ENCODE measurements at regions not wholly inside any gene's neighbourhood (a gene's known extent, or its start where the extent isn't known, plus 50 kb on each side); places are given as distances from the start of the nearest gene placed in this dataset.

DNA sequence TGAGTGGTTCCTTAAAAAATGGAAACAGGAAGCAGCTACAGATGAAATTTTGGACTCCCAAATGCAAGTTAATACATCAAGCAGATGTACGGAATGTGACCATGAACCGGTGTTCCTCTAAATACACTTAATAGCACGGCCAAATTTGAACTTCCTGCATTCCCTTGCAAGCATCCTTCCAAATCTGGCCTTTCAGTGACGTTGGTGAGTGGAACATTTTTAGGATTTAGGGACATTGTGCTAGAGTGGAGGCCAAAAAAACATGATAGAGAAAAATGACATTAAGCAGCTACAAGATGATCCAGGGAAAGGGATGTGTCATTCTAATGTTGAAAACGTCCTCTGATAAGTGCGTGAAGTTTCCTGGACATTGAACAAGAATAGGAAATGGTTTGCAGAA is 62.1 kb downstream of the CTAGE1 start:
- DNase-seq: no peak

DNA sequence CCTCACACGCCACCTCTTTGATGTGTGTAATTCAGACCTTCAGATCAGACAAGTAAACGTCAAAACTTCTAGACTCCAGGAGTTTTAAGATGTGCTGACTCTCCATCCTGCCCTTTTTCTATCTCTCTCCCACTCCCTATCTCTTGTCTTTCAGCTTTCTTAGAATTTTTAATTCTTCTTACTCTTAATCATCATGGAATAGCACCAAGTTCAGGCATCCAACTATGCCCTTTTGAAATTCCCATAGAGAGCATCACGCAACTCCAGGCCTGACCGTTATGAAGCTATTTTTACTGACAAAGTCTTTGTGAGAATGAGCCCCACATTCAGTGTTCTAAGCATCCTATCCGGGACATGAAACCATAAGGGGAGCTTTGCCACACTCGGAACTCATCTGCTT is 62.6 kb downstream of the CTAGE1 start:
- no peak for DNase-seq

- no peak for DNase-seq
Measured at GRCh38 chr18:22349966-22350365, 67.7 kb downstream of the CTAGE1 start.

GRCh38 chr18:22349317-22349898 is 68.3 kb downstream of the CTAGE1 start:
- DNase-seq: no peak

DNA sequence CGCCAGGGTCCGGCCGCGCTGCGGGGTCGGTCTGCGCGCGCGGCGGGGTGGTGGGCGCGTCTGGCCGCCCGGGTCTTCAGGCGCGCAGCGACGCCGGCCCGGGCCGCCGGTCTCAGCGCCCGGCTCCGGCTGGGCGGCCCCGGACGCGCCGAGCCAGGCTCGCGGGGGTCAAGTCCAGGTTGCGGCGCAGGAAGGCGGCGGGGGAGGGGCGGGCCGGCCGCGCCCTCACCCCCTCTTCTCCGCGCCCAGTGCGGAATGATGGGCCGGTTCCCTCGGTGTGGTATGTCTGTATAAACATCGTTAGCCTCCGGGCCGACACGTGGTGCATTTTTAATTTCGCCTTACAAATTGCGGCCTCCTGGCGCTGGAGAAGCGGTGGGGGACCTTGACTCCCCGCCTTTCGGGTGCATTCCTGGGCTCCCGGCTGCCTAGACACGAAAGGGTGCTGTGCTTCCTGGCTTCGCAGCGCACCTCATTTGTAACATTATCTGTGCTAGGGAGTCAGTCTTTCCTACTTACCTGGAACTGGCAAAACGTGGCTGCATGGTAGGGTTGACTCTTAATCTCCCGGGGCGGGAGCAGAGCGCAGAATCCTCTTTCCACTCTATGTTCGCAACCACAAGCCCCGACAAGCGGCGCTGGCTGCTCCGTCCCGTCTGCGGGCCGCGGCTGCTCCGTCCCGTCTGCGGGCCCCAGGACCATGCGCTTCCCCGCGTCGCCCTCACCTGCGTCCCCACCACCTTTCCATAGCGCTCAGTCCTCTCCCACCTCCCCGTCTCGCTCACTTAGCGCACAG is 69.0 kb downstream of the CTAGE1 start:
- no peak for DNase-seq

DNA sequence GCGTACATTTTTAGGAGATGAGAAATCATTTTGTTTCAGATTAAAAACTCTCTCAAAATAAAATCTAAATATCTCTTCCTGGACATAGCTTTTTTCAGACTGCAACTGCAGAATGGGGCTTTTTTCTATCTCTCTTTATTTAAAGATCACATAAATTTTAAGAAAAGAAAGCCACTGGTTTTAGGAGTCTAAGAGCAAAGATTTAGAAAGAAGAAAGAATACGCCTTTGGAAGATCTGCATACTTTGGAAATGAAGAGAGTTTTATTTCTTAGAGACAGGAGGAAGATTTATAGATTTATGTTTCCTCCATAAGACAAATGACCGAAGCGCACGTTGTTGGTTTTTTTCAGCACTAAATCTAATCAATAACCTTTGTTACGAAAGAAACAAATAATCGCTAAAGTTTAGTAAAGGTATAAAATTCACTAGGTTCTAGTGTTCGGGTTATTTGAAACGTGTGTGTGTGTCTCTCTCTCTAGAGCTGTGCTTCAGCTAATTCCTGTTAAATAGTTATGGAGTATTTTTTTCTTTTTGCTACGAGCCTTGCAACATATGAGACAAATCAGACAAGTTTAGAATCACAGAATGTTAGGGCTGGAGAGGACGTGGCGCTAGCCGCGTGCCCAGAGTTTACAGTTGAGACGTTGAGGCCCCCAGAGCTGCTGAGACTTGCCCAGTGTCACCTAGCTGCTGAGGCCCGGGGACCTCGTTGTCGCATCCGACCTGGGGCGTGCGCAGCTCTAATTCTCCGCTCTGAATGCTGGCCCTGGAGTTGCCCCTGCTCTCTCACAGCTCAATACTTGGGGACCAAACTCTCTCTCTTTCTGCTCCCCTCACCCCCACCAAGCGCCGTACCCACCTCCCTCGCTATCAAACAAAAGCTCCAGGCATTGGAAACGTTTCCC is 69.9 kb downstream of the CTAGE1 start:
- DNase-seq: no peak

DNA sequence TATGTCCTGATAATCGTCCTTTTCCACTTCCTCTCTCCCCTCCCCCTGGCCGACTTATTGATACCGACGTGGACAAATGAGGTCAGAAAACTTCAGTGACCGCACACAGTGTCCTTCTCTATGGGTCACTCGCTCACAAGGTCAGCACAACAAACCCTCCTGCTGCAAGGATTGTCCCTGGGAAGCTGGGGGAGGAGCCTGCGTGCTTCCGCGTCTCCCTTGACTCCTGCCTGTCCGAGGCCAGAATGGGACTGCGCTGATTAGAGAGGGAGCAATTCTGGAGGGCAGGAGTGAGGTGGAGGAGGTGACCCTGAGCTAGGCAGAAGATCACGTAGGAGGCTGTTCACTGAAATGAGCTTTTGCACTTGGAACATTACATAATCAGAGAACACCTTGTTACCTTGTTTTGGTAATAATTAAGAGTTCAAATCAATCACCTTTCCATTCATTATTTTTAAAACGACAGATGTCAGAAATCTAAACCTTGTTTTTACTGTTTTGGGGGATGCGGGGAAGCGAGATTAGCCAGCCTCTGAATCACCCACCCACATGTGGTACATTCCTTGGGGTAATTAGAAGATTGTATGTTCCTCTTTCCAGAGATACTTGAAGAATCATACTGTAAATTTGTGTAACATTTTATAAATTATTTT is 70.6 kb downstream of the CTAGE1 start:
- no peak for DNase-seq

DNA sequence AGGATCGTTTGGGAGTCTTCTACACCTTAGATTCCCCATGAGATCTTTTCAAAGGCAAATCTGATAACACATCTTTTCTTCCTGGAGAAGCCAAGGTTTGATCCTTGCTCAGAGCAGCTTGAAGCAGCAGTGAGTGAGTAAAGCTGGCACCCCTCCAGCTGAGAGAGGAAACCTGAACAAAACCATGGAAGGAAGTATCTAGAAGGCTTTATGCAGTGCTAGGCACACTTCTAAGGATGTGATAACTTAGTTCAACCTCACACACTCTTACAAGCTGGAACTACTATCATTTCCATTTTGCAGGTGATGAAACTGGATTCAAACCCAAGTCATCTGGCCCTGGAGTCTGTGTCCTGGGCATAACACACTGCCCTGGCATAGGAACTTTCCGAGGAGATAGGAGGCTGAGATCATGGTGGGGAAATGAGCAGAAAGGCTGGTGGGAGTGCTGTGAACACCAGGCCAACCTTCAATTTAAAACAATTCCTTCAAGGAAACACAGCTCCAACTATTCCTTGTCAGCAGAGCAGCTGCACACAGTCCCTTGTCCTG is 71.2 kb downstream of the CTAGE1 start:
- no peak for DNase-seq

GRCh38 chr18:22345718-22346117 is 72.0 kb downstream of the CTAGE1 start:
- no peak for DNase-seq

- DNase-seq: no peak
Measured at GRCh38 chr18:22344908-22345670, 72.6 kb downstream of the CTAGE1 start.

- no peak for DNase-seq
Measured at GRCh38 chr18:22344445-22344844, 73.3 kb downstream of the CTAGE1 start.

GRCh38 chr18:22343613-22344012 is 74.1 kb downstream of the CTAGE1 start:
- DNase-seq: no peak

- DNase-seq: peak; percentile 10 to 27
Measured at GRCh38 chr18:22342625-22343024, 75.1 kb downstream of the CTAGE1 start.

- DNase-seq: no peak
Measured at GRCh38 chr18:22340331-22340730, 77.4 kb downstream of the CTAGE1 start.

GRCh38 chr18:22339913-22340312 is 77.8 kb downstream of the CTAGE1 start:
- no peak for DNase-seq

DNA sequence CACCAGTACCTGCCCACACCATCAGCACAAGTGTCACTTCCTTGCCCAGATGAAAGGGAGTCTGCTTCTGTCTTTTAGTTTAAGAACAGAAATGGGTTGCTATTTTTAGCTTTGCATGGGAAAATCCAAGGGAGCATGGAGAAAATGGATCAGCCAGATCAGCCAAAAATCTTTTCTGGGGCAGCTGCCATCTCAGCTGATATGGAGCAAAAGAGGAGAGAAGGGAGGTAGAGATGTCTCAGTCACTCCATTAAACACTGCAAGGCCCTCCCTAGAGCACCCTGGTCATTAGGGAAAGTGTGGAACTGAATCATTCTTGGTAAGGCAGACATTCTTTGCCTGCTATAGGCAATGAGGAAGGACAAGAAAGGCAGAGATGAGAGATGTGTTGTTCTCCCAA is 79.9 kb downstream of the CTAGE1 start:
- DNase-seq: no peak

DNA sequence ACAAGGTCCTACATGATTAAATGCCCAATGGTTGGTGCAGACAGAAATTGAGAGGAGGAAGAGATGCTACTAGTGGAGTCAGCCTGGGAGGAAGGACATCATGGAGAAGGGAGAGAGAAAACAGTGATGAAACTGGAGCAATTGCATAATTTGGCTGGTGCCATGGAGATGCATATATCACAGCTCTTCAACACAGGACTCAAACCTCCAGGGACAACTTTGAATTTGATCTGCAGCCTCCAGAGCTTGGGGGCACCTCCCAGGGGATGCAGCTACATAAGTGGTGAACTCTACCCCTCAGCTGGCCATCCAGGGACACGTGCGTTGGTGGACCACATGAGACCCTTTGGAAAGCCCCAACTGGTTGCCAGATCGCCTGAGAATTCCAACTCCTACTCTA is 80.4 kb downstream of the CTAGE1 start:
- DNase-seq: no peak

GRCh38 chr18:22336406-22336805 is 81.3 kb downstream of the CTAGE1 start:
- no peak for DNase-seq

GRCh38 chr18:22335731-22336198 is 82.0 kb downstream of the CTAGE1 start:
- no peak for DNase-seq

- no peak for DNase-seq
Measured at GRCh38 chr18:22334567-22334966, 83.1 kb downstream of the CTAGE1 start.

- DNase-seq: no peak
Measured at GRCh38 chr18:22332590-22332989, 85.1 kb downstream of the CTAGE1 start.

GRCh38 chr18:22330508-22330907 is 87.2 kb downstream of the CTAGE1 start:
- DNase-seq: no peak
